KOPT-K1 (cell line): ENCODE measurements at regions not wholly inside any gene's neighbourhood (a gene's known extent, or its start where the extent isn't known, plus 50 kb on each side); places are given as distances from the start of the nearest gene placed in this dataset.
"Not testable (repeated sequence)": the region's sequence is repeated elsewhere in the genome, so short reads cannot be mapped to it uniquely, and the experiment has no call there.

ENCODE experiments used
- H3K27ac ChIP-seq: fragments of 200-600 bp; sonication (generic); 2 replicates; pipeline ENCODE4 v1.5.1; 2016; ENCODE audit warnings: antibody characterized with exemption, mild to moderate bottlenecking, low read depth, low read length; ENCODE audit not compliant: poor library complexity, severe bottlenecking
- H3K36me3 ChIP-seq: fragments of 200-600 bp; sonication (generic); 2 replicates; pipeline ENCODE4 v1.5.1; 2017; ENCODE audit warnings: antibody characterized with exemption, mild to moderate bottlenecking, low read length, moderate library complexity; ENCODE audit not compliant: insufficient read depth
- H3K9me3 ChIP-seq: fragments of 200-600 bp; sonication (generic); 2 replicates; pipeline ENCODE4 v1.5.1; 2017; ENCODE audit warnings: antibody characterized with exemption, low read length, mild to moderate bottlenecking; ENCODE audit not compliant: insufficient read depth, poor library complexity, severe bottlenecking

DNA sequence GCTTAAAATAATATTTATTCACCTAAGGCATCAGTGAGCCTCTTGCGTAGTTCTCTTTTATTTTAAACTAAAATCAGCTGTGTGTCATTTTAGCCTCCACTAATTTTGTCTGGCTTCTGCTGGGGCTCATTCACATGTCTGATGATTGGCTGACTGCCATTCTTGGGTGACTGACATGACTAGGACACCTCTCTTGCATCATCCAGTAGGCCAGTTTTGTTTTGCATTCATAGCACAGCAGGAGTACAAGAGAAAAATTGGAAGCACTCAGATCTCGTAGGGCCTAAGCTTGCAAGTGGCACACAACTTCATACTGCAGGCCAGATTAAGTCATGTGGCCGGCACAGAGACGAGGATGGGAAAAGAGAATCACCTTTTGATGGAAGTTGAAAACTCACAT, 1226.5 kb downstream of the GALC start:
- no peak overlapping the region for H3K27ac ChIP-seq
- H3K9me3 ChIP-seq = no peaks in the 10 kb centered on the region
- no peaks in the 10 kb centered on the region for H3K36me3 ChIP-seq

DNA sequence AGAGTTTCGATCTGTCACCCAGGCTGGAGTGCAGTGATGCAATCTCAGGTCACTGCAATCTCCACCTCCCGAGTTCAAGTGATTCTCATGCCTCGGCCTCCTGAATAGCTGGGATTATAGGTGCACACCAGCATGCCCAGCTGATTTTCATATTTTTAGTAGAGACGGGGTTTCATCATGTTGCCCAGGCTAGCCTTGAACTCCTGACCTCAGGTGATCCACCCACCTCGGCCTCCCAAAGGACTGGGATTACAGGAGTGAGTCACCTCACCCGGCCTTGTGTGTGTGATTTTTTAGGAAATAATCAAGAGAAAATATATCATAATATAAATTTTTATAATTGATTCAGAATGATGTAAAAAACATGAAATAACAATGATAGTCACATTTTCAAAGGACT, 1231.4 kb downstream of the GALC start:
- H3K9me3 ChIP-seq = no peaks in the 10 kb centered on the region
- no peaks in the 10 kb centered on the region for H3K36me3 ChIP-seq
- no peak overlapping the region for H3K27ac ChIP-seq

DNA sequence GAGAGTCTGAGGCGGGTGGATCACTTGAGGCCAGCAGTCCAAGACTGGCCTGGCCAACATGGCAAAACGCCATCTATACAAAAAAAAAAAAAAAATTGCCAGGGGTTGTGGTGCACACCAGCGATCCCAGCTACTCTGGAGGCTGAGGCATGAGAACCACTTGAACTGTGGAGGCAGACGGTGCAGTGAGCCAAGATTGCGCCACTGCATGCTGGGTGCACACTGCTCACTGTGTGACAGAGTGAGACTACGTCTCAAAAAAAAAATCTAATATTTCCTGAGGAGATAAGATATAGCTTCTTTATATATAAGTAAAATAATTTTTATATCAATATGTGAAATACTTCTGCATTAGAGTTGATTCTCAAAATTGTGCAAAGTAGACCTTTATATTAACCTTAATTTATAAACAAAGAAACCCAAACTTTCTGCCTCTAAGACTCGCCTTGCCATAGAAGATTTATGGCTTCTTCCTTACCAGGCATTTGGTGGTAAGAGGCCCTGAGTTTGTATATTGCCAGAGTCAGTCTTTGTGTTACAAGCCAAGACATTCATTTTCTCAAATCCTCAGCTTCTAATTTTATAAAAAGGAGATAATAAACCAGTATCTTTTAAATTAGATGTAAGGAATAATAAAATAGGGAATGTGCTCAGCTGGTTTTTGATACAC, 1226.7 kb downstream of the FLRT2 start:
- no peak overlapping the region for H3K27ac ChIP-seq
- no peaks in the 10 kb centered on the region for H3K36me3 ChIP-seq
- no peaks in the 10 kb centered on the region for H3K9me3 ChIP-seq

DNA sequence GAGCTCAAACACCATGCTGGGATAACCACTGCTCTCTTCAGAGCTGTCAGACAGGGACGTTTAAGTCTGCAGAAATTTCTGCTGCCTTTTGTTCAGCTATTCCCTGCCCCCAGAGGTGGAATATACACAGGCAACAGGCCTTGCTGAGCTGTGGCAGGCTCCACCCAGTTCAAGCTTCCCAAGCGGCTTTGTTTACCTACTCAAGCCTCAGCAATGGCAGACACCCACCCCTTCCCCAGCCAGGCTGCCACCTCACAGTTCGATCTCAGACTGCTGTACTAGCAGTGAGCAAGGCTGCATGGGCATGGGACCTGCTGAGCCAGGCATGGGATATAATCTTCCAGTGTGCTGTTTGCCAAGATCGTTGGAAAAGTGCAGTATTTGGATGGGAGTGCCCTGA, 1220.5 kb downstream of the FLRT2 start:
- not testable (repeated sequence) for H3K9me3 ChIP-seq, H3K36me3 ChIP-seq, H3K27ac ChIP-seq

DNA sequence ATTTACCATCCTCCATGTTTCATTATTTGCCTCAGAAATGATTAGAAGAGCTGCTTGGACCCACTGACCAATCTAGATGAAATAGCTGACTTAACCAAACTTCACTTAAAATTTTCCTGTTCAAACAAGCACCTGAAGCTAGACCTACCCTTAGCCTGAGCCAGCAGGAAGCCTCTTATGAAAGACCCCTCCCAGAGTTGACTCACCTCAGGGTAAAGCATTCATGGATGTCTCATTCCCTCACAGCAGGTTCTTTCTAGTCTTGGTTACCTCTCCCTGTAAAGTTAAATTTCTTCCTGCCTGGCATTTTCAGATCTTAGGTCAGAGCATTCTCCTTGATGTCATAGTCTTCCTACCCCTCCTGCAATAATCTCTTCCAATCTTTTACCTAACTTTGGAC, 1209.8 kb downstream of the FLRT2 start:
- Histone ChIP-seq H3K36me3 (no peaks in the 10 kb centered on the region), H3K9me3 (no peaks in the 10 kb centered on the region), H3K27ac (no peak overlapping the region)

DNA sequence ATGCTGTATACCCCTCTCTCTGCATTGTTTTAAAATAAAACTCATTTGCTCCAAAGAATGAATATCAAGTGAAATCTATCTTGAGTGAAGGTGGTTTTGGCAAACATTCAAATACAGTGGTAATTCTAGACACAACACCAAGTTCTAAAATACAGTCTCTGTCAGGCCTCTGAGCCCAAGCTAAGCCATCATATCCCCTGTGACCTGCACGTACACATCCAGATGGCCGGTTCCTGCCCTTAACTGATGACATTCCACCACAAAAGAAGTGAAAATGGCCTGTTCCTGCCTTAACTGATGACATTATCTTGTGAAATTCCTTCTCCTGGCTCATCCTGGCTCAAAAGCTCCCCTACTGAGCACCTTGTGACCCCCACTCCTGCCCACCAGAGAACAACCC, 1201.5 kb downstream of the FLRT2 start:
- H3K9me3 ChIP-seq, H3K27ac ChIP-seq, H3K36me3 ChIP-seq: not testable (repeated sequence)

DNA sequence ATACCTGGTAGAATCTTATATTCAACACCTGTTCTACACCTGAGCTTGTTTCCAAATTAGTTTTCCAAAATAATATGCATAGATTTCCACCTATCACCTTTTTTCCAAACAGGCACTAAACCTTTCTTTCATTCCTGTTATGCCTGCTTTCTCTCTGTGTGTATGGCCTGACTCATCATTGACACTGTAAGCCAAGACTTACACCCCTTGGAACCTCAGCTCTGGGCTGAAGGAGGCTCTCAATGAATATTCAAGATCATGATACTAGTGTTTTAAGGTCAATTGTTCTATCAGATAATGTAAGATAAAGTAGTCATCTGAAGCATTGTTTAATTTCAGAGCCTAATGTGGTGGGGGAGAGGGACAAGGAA, 1193.3 kb downstream of the FLRT2 start:
- H3K36me3 ChIP-seq = no peaks in the 10 kb centered on the region
- no peak overlapping the region for H3K27ac ChIP-seq
- H3K9me3 ChIP-seq = no peaks in the 10 kb centered on the region

DNA sequence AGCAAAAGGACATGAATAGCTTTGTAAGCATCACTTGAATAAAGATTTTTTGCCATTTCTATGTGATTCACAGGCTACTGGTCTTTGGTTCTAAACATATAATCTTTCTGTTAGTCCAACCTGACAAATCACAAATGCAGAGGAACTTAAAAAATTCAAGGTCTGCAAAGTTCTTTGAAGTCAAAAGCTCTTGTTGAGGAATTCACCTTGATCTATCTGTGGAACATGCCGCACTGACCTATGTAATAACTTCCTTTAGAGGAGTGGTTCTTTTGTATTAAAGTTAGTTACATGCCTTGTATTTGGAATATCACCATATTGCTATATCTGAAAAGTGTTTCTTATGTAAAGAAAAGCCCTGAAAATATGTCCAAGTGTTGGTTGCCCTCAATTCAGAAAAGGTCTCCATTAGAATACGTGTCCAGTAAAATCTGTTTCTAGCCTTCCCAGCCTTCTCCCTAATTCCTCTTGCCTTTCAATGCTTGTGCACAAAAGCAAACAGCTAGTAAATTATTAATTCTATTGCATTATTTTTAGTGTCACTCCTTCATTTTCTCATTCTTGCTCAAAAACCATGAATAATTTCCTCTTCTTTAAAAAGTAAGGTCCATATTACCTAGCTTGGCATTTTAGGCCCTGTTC, 1192.8 kb downstream of the FLRT2 start:
- no peaks in the 10 kb centered on the region for H3K9me3 ChIP-seq
- H3K36me3 ChIP-seq = no peaks in the 10 kb centered on the region
- H3K27ac ChIP-seq = no peak overlapping the region

DNA sequence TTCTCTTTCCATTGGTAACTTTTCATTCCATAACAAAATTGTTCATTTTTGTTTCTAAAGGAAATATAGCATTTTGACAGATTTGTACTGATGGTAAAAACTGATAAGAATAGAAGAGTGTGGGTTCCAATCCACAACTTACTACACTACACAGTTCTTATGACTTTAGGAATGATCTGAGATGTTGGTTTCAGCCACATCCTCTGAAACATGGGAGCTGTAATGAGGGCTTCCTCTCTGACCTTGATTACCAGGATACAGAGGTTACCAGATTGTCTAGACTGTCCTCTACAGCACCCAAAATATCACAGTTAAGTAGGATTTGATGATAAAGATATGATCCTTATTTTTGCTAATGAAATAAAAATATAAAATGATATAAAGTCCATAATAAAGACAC, 1184.6 kb downstream of the FLRT2 start:
- Histone ChIP-seq H3K36me3 (no peaks in the 10 kb centered on the region), H3K27ac (no peak overlapping the region), H3K9me3 (no peaks in the 10 kb centered on the region)

DNA sequence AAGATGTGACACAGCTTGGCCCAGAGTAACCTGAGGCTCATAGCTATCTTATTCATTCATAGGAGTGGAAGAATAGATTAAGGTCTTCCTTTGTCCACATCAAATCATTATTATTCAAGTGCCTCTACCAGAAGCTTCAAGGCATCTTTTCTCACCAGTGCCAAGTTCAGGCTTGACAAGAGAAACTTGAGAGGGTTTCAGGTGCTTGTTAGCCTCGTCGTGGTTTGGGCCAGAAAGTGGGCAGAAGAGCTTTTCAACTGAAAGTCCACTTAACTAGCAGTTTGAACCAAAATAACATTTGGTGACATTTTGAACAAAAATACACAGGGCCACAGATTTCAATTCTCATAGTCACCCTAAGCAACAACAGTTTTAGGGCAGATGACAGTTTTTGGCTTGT, 1184.2 kb downstream of the FLRT2 start:
- Histone ChIP-seq H3K36me3 (no peaks in the 10 kb centered on the region), H3K9me3 (no peaks in the 10 kb centered on the region), H3K27ac (no peak overlapping the region)

DNA sequence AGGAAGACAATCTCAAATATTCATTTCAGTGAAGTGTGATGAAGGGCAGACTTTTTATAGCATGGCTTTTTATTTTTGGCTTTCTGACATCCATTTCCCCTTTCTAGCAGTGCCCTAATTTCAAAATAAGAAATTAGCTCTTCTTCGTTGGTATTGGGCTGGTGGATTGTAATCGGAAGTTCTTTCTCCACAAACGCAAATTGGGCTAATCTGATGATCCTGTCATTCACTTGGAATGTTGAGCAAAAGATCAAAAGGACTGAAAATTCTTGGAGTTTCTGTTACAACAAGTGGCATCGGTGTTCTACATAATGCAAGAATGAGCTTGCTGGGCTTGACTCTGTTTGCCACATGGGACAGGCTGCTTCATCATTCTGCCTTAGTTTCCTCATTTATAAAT, 1182.8 kb downstream of the FLRT2 start:
- H3K27ac ChIP-seq = no peak overlapping the region
- H3K9me3 ChIP-seq = no peaks in the 10 kb centered on the region
- H3K36me3 ChIP-seq = no peaks in the 10 kb centered on the region

DNA sequence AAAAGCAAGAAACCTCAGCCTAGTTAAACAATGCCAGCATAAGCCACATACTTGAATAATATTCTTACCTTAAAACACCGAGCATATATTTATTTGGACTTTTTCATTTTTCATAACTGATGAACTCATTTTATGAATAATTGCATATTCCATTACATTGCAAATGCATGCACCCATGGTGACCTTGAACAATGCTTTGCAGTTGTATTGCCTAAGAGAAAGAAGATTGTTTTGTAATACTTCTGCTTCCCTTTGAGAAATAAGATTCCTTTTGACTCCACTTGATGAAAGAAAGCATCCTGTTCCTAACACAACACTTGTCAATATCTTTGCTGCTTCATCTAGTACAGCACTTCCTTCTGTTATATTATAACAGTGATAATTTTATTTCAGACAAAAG, 1182.2 kb downstream of the FLRT2 start:
- H3K9me3 ChIP-seq = no peaks in the 10 kb centered on the region
- no peak overlapping the region for H3K27ac ChIP-seq
- no peaks in the 10 kb centered on the region for H3K36me3 ChIP-seq

DNA sequence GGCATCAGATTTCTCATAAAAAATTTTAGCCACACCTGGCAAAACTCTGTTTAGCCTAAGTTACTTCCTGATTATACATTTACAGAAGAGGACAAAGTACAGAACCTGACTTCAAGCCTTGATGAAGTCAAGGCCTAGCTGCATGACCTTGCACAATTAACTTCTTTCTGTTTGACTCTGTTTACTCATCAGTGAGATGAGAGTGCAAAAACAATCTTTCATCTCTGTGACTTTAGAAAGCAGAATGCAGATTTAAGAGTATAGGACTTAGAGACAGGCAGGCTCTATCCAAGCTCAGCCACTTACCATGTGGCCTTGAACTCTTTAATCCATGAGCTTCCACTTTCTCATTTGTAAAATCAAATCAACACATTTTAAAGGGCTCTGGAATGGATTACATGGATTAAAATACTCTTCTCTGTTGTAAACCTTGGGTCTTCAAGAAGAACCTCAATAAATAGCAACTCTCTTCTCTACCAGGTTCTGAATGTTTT, 1178.9 kb downstream of the FLRT2 start:
- Histone ChIP-seq H3K36me3 (no peaks in the 10 kb centered on the region), H3K27ac (no peak overlapping the region), H3K9me3 (no peaks in the 10 kb centered on the region)

DNA sequence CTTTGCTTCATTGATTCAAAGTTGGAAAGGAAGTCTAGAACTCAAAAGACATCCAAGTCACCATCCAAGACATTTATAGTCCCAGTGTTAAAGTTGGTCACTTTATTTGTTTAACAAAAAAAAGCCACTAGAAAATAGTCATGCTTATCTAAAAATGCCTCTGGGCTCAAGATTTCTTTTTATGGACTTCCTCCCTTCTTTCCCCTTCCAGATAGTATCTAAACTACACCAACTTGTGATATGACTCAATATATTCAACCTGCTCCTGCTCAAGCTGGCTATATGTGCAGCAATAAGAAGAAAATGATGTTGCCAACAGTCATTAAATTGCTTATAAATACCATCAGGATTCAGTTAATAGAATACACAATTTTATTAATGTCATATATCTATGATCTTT, 1177.1 kb downstream of the FLRT2 start:
- no peaks in the 10 kb centered on the region for H3K36me3 ChIP-seq
- no peaks in the 10 kb centered on the region for H3K9me3 ChIP-seq
- H3K27ac ChIP-seq = no peak overlapping the region

DNA sequence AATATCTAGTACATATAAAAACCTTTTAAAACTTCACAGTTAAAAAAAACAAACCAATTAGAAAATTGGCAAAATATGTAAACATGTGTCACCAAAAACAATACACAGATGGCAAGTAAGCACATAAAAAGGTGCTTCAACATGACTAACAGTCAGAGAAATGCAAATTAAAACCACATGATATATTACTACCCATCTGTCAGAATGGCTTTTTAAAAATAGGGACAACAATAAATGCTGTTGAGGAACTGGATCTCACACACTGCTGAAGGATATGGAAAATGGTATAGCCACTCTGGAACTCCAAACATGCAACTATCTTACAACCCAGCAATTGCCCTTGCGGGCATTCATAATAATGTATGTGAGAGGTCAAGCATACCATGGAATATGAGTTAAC, 1153.6 kb downstream of the FLRT2 start:
- H3K9me3 ChIP-seq = no peaks in the 10 kb centered on the region
- no peaks in the 10 kb centered on the region for H3K36me3 ChIP-seq
- no peak overlapping the region for H3K27ac ChIP-seq

DNA sequence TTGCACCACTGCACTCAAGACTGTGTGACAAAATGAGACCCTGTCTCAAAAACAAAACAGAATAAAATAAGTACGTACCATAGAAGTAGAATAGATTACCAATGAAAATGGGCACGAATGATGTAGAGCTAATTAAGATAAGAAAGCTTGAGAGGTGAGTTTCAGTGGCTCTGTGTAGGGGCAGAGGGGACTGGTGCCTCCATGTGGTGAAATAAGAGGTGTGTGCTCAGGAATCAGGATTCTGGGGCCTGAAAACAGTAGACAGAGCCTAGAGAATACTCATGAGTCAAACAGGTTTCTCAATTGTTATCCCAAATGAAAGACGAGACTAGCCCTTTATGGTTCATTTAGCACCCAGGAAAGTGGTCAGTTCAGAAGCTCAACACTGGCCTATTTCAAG, 1145.1 kb downstream of the FLRT2 start:
- Histone ChIP-seq H3K9me3 (no peaks in the 10 kb centered on the region), H3K36me3 (no peaks in the 10 kb centered on the region), H3K27ac (no peak overlapping the region)
